H1 (cell line): ENCODE measurements at regions not wholly inside any gene's neighbourhood (a gene's known extent, or its start where the extent isn't known, plus 50 kb on each side); places are given as distances from the start of the nearest gene placed in this dataset.

Experiments used
- ATF2 ChIP-seq: IDR thresholded peaks from 2 replicates; pipeline ENCODE4 v1.6.1; 2012; ENCODE audit warnings: low read length, inconsistent platforms
- CHD1 ChIP-seq: IDR thresholded peaks from 2 replicates; pipeline ENCODE4 v1.6.1; 2012; ENCODE audit warnings: low read depth, low read length, improper control_type of control experiment
- ZNF274 ChIP-seq: IDR thresholded peaks from 2 replicates; pipeline ENCODE4 v1.7.0; 2012; ENCODE audit warnings: low read length, borderline replicate concordance; ENCODE audit errors: extremely low read depth
- TF ChIP-seq, protein P1 (sequence below): IDR thresholded peaks from 2 replicates; pipeline ENCODE4 v1.6.1; 2011; ENCODE audit warnings: low read length, improper control_type of control experiment

GRCh38 chr5:159511570-159511969 is 181.3 kb upstream of the IL12B start (continued):
- TF ChIP-seq, protein P1, sequence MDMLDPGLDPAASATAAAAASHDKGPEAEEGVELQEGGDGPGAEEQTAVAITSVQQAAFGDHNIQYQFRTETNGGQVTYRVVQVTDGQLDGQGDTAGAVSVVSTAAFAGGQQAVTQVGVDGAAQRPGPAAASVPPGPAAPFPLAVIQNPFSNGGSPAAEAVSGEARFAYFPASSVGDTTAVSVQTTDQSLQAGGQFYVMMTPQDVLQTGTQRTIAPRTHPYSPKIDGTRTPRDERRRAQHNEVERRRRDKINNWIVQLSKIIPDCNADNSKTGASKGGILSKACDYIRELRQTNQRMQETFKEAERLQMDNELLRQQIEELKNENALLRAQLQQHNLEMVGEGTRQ = no peak
- no peak for TF ChIP-seq CHD1
- TF ChIP-seq ZNF274 = no peak
- TF ChIP-seq ATF2 = no peak
